Liver (tissue), 8 donors: ENCODE measurements at regions not wholly inside any gene's neighbourhood (a gene's known extent, or its start where the extent isn't known, plus 50 kb on each side); places are given as distances from the start of the nearest gene placed in this dataset.

Experiments
- DNase-seq: peaks from one replicate; pipeline ENCODE4 v3.0.0-alpha.2; 2017; ENCODE audit warnings: low spot score
- H3K27ac ChIP-seq, 2 donors: one replicate each; pipeline ENCODE4 v1.7.0; 2013; ENCODE audit warnings: inconsistent platforms in 2 of 2, low read length in 2 of 2, control low read depth in 1 of 2, low read depth in 1 of 2, mild to moderate bottlenecking in 1 of 2
- H3K27me3 ChIP-seq, 4 donors: one replicate each; pipeline versions ENCODE4 v1.6.1 to v1.7.0; 2013; ENCODE audit warnings: low read length in 3 of 4, inconsistent platforms in 1 of 4, mild to moderate bottlenecking in 1 of 4, moderate library complexity in 1 of 4; ENCODE audit not compliant: control insufficient read depth in 4 of 4, insufficient read depth in 4 of 4
- H3K36me3 ChIP-seq, 4 donors: one replicate each; pipeline versions ENCODE4 v1.6.1 to v1.7.0; 2013; ENCODE audit warnings: low read length in 3 of 4, mild to moderate bottlenecking in 3 of 4, low read depth in 1 of 4, moderate library complexity in 1 of 4; ENCODE audit not compliant: control insufficient read depth in 4 of 4, insufficient read depth in 3 of 4
- H3K4me1 ChIP-seq, 4 donors: one replicate each; pipeline versions ENCODE4 v1.6.1 to v1.7.0; 2013; ENCODE audit warnings: low read length in 3 of 4, mild to moderate bottlenecking in 3 of 4, moderate library complexity in 1 of 4; ENCODE audit not compliant: control insufficient read depth in 4 of 4, insufficient read depth in 4 of 4
- H3K4me3 ChIP-seq, 3 donors: one replicate each; pipeline versions ENCODE4 v1.6.1 to v1.7.0; 2013; ENCODE audit warnings: low read length in 3 of 3, control low read depth in 1 of 3, low read depth in 1 of 3, mild to moderate bottlenecking in 1 of 3
- H3K9ac ChIP-seq, 2 donors: one replicate each; pipeline ENCODE4 v1.7.0; 2013; ENCODE audit warnings: low read length in 2 of 2, mild to moderate bottlenecking in 2 of 2, moderate library complexity in 2 of 2, control low read depth in 1 of 2, low read depth in 1 of 2
- H3K9me3 ChIP-seq, 4 donors: one replicate each; pipeline versions ENCODE4 v1.6.1 to v1.7.0; 2013; ENCODE audit warnings: low read length in 3 of 4; ENCODE audit not compliant: control insufficient read depth in 4 of 4
- ATF3 ChIP-seq: IDR thresholded peaks from 2 replicates; pipeline ENCODE4 v1.6.1; 2016; ENCODE audit warnings: antibody characterized with exemption
- CTCF ChIP-seq: fragments of 150-350 bp; IDR thresholded peaks from 2 replicates; pipeline ENCODE4 v1.5.1; 2017; ENCODE audit warnings: improper control_type of control experiment, low read depth, low read length; ENCODE audit not compliant: missing input control
- EGR1 ChIP-seq, 2 donors: IDR thresholded peaks; 2 replicates each; pipeline ENCODE4 v1.6.1; 2016 to 2018; ENCODE audit warnings: antibody characterized with exemption in 2 of 2, low read depth in 2 of 2
- FOXA1 ChIP-seq: IDR thresholded peaks from 2 replicates; pipeline ENCODE4 v1.6.1; 2016; ENCODE audit warnings: antibody characterized with exemption
- FOXA2 ChIP-seq: IDR thresholded peaks from 2 replicates; pipeline ENCODE4 v1.6.1; 2016; ENCODE audit warnings: antibody characterized with exemption
- GABPA ChIP-seq, 2 donors: IDR thresholded peaks in 1 of 2; conservative IDR thresholded peaks in 1 of 2; 2 replicates each; pipeline ENCODE4 v1.6.1; 2016; ENCODE audit warnings: antibody characterized with exemption in 2 of 2, mild to moderate bottlenecking in 1 of 2, moderate library complexity in 1 of 2
- HNF4G ChIP-seq: IDR thresholded peaks from 2 replicates; pipeline ENCODE4 v1.6.1; 2016; ENCODE audit warnings: antibody characterized with exemption
- JUND ChIP-seq, 2 donors: IDR thresholded peaks; 2 replicates each; pipeline ENCODE4 v1.6.1; 2016; ENCODE audit warnings: antibody characterized with exemption in 2 of 2
- MAX ChIP-seq: IDR thresholded peaks from 2 replicates; pipeline ENCODE4 v1.6.1; 2016; ENCODE audit warnings: antibody characterized with exemption
- NR2F2 ChIP-seq: IDR thresholded peaks from 2 replicates; pipeline ENCODE4 v1.6.1; 2016; ENCODE audit warnings: antibody characterized with exemption
- RAD21 ChIP-seq, 2 donors: IDR thresholded peaks; 2 replicates each; pipeline ENCODE4 v1.6.1; 2016; ENCODE audit warnings: antibody characterized with exemption in 2 of 2, mild to moderate bottlenecking in 2 of 2
- REST ChIP-seq: IDR thresholded peaks from 2 replicates; pipeline ENCODE4 v1.6.1; 2016; ENCODE audit warnings: antibody characterized with exemption, mild to moderate bottlenecking
- RXRA ChIP-seq, 2 donors: IDR thresholded peaks; 2 replicates each; pipeline ENCODE4 v1.6.1; 2017 to 2018; ENCODE audit warnings: antibody characterized with exemption in 2 of 2, mild to moderate bottlenecking in 1 of 2
- SP1 ChIP-seq: IDR thresholded peaks from 2 replicates; pipeline ENCODE4 v1.6.1; 2018; ENCODE audit warnings: antibody characterized with exemption, mild to moderate bottlenecking
- TAF1 ChIP-seq: conservative IDR thresholded peaks from 2 replicates; pipeline ENCODE4 v1.6.1; 2016; ENCODE audit warnings: antibody characterized with exemption, mild to moderate bottlenecking
- YY1 ChIP-seq: IDR thresholded peaks from 2 replicates; pipeline ENCODE4 v1.6.1; 2016; ENCODE audit warnings: antibody characterized with exemption, mild to moderate bottlenecking
- ZBTB33 ChIP-seq: IDR thresholded peaks from 2 replicates; pipeline ENCODE4 v1.6.1; 2016; ENCODE audit warnings: antibody characterized with exemption
- WGBS: extraction: QIAGEN DNeasy Blood & Tissue Kit; methylation state at CpG from one replicate; pipeline ENCODE4 v1.1.7; 2013; 5-methylcytosine and 5-hydroxymethylcytosine counted together
- donor health status: healthy.
- donor health status: healthy.
- donor health status: healthy.
- donor health status: healthy.
- donor health status: healthy.

- Histone ChIP-seq H3K27ac (no peak overlapping the region), H3K4me1 (no peaks in the 10 kb centered on the region), H3K27me3 (no peaks in the 10 kb centered on the region), H3K4me3 (no peak overlapping the region), H3K9me3 (no peaks in the 10 kb centered on the region), H3K36me3 (no peaks in the 10 kb centered on the region), H3K9ac (no peak overlapping the region)
- TF ChIP-seq RAD21 (IDR thresholded peaks at IDR 0.05) (peak in 1 of 2 donors; percentile 45), FOXA2 (no peak)
- DNase-seq, result no peak
- WGBS, result 85% methylated on average over 2 of the region's 2 CpGs
These were observed 454.9 kb downstream of the ENC1 start for GRCh38 chr5:74185599-74185998.

- H3K9ac ChIP-seq, result no peak overlapping the region
- DNase-seq, result no peak
- no peaks in the 10 kb centered on the region for H3K36me3 ChIP-seq
- H3K9me3 ChIP-seq, result no peaks in the 10 kb centered on the region
- no peaks in the 10 kb centered on the region for H3K4me1 ChIP-seq
- no peak for TF ChIP-seq REST
- TF ChIP-seq SP1, result no peak
- TF ChIP-seq ZBTB33, result no peak
- no peak for TF ChIP-seq FOXA1
- TF ChIP-seq FOXA2, result no peak
- no peak for TF ChIP-seq MAX
- TF ChIP-seq RAD21 (IDR thresholded peaks at IDR 0.05), result no peak
- no peak for TF ChIP-seq HNF4G
- no peak for TF ChIP-seq CTCF
- TF ChIP-seq TAF1, result no peak
- TF ChIP-seq GABPA (IDR thresholded peaks at IDR 0.05 in 1 of 2, conservative IDR thresholded peaks at IDR 0.05 in 1 of 2), result no peak
- no peak for TF ChIP-seq JUND (IDR thresholded peaks at IDR 0.05)
- TF ChIP-seq ATF3, result no peak
- TF ChIP-seq NR2F2, result no peak
- no peak for TF ChIP-seq EGR1 (IDR thresholded peaks at IDR 0.05; ENCODE audit: low read depth in 2 of 2)
- no peak for TF ChIP-seq RXRA (IDR thresholded peaks at IDR 0.05)
- TF ChIP-seq YY1, result no peak
- no peak overlapping the region for H3K4me3 ChIP-seq
- 80% methylated on average over 1 of the region's 1 CpG for WGBS
- H3K27me3 ChIP-seq, result no peaks in the 10 kb centered on the region
- no peak overlapping the region for H3K27ac ChIP-seq
These were observed 455.9 kb downstream of the ENC1 start for GRCh38 chr5:74184649-74185048.
